SK-N-SH (cell line): ENCODE measurements at regions not wholly inside any gene's neighbourhood (a gene's known extent, or its start where the extent isn't known, plus 50 kb on each side); places are given as distances from the start of the nearest gene placed in this dataset.

Experiments
- CTCF ChIA-PET: fragments of 300-600, 350-600 bp; formaldehyde crosslinking; extraction: SDS; loops from one replicate; lab custom pipeline; 2021; lab: Yijun Ruan, JAX
- POLR2A ChIA-PET: fragments of 350-600 bp; sonication (Branson Sonifier 250); formaldehyde crosslinking; extraction: SDS; loops from one replicate; lab custom pipeline; 2020; ENCODE audit warnings: antibody characterized with exemption, inconsistent platforms; lab: Yijun Ruan, JAX
- DNase-seq: peaks from one replicate; pipeline ENCODE4 v3.0.0; 2012
- H2AFZ ChIP-seq: fragments of 200-600 bp; sonication (generic); 2 replicates; pipeline ENCODE4 v1.8.1; 2016; ENCODE audit warnings: antibody characterized with exemption, mild to moderate bottlenecking, low read depth
- H3F3A ChIP-seq: fragments of 200-600 bp; sonication (generic); replicated peaks from 2 replicates; pipeline ENCODE3; 2016; ENCODE audit warnings: antibody characterized with exemption, mild to moderate bottlenecking; ENCODE audit not compliant: insufficient read depth
- H3K27ac ChIP-seq, 2 experiments: fragments of 200-500 bp in 1 of 2; fragments of 200-600 bp in 1 of 2; sonication (Bioruptor generic) in 1 of 2; sonication (generic), shearing (Covaris generic) in 1 of 2; 2 replicates each; pipeline versions ENCODE4 v1.5.1 to v1.6.1; 2014 to 2016; ENCODE audit warnings: low read depth in 2 of 2, inconsistent platforms in 1 of 2, low read length in 1 of 2, mild to moderate bottlenecking in 1 of 2, mixed read lengths in 1 of 2
- H3K27me3 ChIP-seq: fragments of 200-600 bp; sonication (generic), shearing (Covaris generic); 2 replicates; pipeline ENCODE4 v1.6.1; 2016; ENCODE audit warnings: mixed run types; ENCODE audit not compliant: insufficient read depth
- H3K36me3 ChIP-seq, 2 experiments: fragments of 200-500 bp in 1 of 2; fragments of 200-600 bp in 1 of 2; sonication (Bioruptor generic) in 1 of 2; sonication (generic) in 1 of 2; replicated peaks in 1 of 2; 2 replicates each; pipeline versions ENCODE3 to v1.5.1; 2014 to 2016; ENCODE audit warnings: low read length in 1 of 2, mild to moderate bottlenecking in 1 of 2; ENCODE audit not compliant: insufficient read depth in 2 of 2, control insufficient read depth in 1 of 2
- H3K4me1 ChIP-seq, 2 experiments: fragments of 200-500 bp in 1 of 2; fragments of 200-600 bp in 1 of 2; sonication (Bioruptor generic) in 1 of 2; sonication (generic), shearing (Covaris generic) in 1 of 2; 2 replicates each; pipeline versions ENCODE4 v1.5.1 to v1.6.1; 2014 to 2016; ENCODE audit warnings: low read depth in 1 of 2, low read length in 1 of 2, mixed run types in 1 of 2; ENCODE audit not compliant: insufficient read depth in 2 of 2, control insufficient read depth in 1 of 2
- H3K4me2 ChIP-seq: fragments of 200-600 bp; sonication (generic), shearing (Covaris generic); 2 replicates; pipeline ENCODE4 v1.6.1; 2017; ENCODE audit warnings: mixed run types
- H3K4me3 ChIP-seq, 2 experiments: fragments of 200-500 bp in 1 of 2; fragments of 200-600 bp in 1 of 2; sonication (Bioruptor generic) in 1 of 2; sonication (generic), shearing (Covaris generic) in 1 of 2; 2 replicates each; pipeline versions ENCODE4 v1.5.1 to v1.8.1; 2014 to 2016; ENCODE audit warnings: low read depth in 2 of 2, inconsistent platforms in 1 of 2, low read length in 1 of 2, mild to moderate bottlenecking in 1 of 2, mixed read lengths in 1 of 2, moderate library complexity in 1 of 2
- H3K79me2 ChIP-seq: fragments of 200-600 bp; sonication (generic); 2 replicates; pipeline ENCODE4 v1.8.1; 2017; ENCODE audit warnings: mild to moderate bottlenecking; ENCODE audit not compliant: insufficient read depth
- H3K9ac ChIP-seq: fragments of 200-600 bp; sonication (generic); 2 replicates; pipeline ENCODE4 v1.6.1; 2017; ENCODE audit warnings: mixed run types
- H3K9me2 ChIP-seq: fragments of 200-600 bp; sonication (generic); 2 replicates; pipeline ENCODE4 v1.6.1; 2017; ENCODE audit warnings: mixed run types
- H3K9me3 ChIP-seq: fragments of 200-600 bp; sonication (generic); 2 replicates; pipeline ENCODE4 v1.6.1; 2017; ENCODE audit warnings: mixed run types, mild to moderate bottlenecking, moderate library complexity
- H4K20me1 ChIP-seq: fragments of 200-600 bp; sonication (generic); 2 replicates; pipeline ENCODE4 v1.6.1; 2017; ENCODE audit warnings: mild to moderate bottlenecking, mixed run types; ENCODE audit not compliant: insufficient read depth
- CHD2 ChIP-seq: fragments of 150-350 bp; IDR thresholded peaks from 2 replicates; pipeline ENCODE4 v1.6.1; 2018; ENCODE audit warnings: low read length; ENCODE audit not compliant: partially characterized antibody
- EZH2phosphoT487 ChIP-seq: fragments of 200-600 bp; sonication (generic); IDR thresholded peaks from 2 replicates; pipeline ENCODE4 v1.6.1; 2017; ENCODE audit warnings: low read depth, mixed run types, mild to moderate bottlenecking, antibody characterized with exemption, moderate library complexity, borderline replicate concordance
- FOSL2 ChIP-seq: IDR thresholded peaks from 2 replicates; pipeline ENCODE4 v1.4.0; 2012; ENCODE audit warnings: low read depth, mild to moderate bottlenecking, moderate library complexity, borderline replicate concordance
- FOXJ3 ChIP-seq: sonication (generic); formaldehyde crosslinking; IDR thresholded peaks from 2 replicates; pipeline ENCODE4 v1.5.1; 2020; ENCODE audit warnings: mild to moderate bottlenecking, missing genetic modification reagents
- FOXM1 ChIP-seq: IDR thresholded peaks from 2 replicates; pipeline ENCODE4 v1.4.0; 2012; ENCODE audit warnings: low read depth, mild to moderate bottlenecking
- GABPA ChIP-seq: IDR thresholded peaks from 2 replicates; pipeline ENCODE4 v1.4.0; 2012; ENCODE audit warnings: low read depth, mild to moderate bottlenecking
- GATA2 ChIP-seq: sonication (generic); formaldehyde crosslinking; IDR thresholded peaks from 2 replicates; pipeline ENCODE4 v1.5.0; 2020; ENCODE audit warnings: mild to moderate bottlenecking, missing genetic modification reagents
- JUND ChIP-seq: IDR thresholded peaks from 2 replicates; pipeline ENCODE4 v1.4.0; 2012
- MAX ChIP-seq: IDR thresholded peaks from 2 replicates; pipeline ENCODE4 v1.4.0; 2012; ENCODE audit warnings: low read depth
- MEF2A ChIP-seq: IDR thresholded peaks from 2 replicates; pipeline ENCODE4 v1.4.0; 2012; ENCODE audit warnings: low read depth, borderline replicate concordance
- MXI1 ChIP-seq: IDR thresholded peaks from 2 replicates; pipeline ENCODE4 v1.6.1; 2012; ENCODE audit warnings: mild to moderate bottlenecking, low read depth, low read length, improper control_type of control experiment
- POLR2AphosphoS5 ChIP-seq: IDR thresholded peaks from 2 replicates; pipeline ENCODE4 v1.6.1; 2012; ENCODE audit warnings: low read depth, low read length
- RAD21 ChIP-seq: IDR thresholded peaks from 2 replicates; pipeline ENCODE4 v1.6.1; 2012; ENCODE audit warnings: mild to moderate bottlenecking, low read length
- RXRA ChIP-seq: IDR thresholded peaks from 2 replicates; pipeline ENCODE4 v1.4.0; 2012; ENCODE audit warnings: low read depth, mild to moderate bottlenecking, borderline replicate concordance
- SIN3A ChIP-seq: IDR thresholded peaks from 2 replicates; pipeline ENCODE4 v1.6.1; 2012; ENCODE audit warnings: low read depth, mild to moderate bottlenecking, low read length, moderate library complexity, borderline replicate concordance
- TCF12 ChIP-seq: IDR thresholded peaks from 2 replicates; pipeline ENCODE4 v1.4.0; 2012
- USF2 ChIP-seq: fragments of 150-350 bp; IDR thresholded peaks from 2 replicates; pipeline ENCODE4 v1.6.1; 2017; ENCODE audit warnings: antibody characterized with exemption, low read length, low read depth, borderline replicate concordance
- WGBS: methylation state at CpG from one replicate; pipeline ENCODE4 v1.1.6; 2017; ENCODE audit warnings: low lambda C conversion rate; 5-methylcytosine and 5-hydroxymethylcytosine counted together
- TF ChIP-seq, protein P1 (sequence below): IDR thresholded peaks from 2 replicates; pipeline ENCODE4; 2012
- TF ChIP-seq, protein P2 (sequence below): fragments of 150-350 bp; IDR thresholded peaks from 2 replicates; pipeline ENCODE4 v1.6.1; 2016; ENCODE audit warnings: mild to moderate bottlenecking, low read depth, low read length

- TF ChIP-seq MXI1 = no peak
These were observed 148.2 kb downstream of the COX7C start (continued) for GRCh38 chr5:86765778-86766502.

GRCh38 chr5:86768699-86769202 is 151.0 kb downstream of the COX7C start:
- 0% methylated on average over 2 of the region's 2 CpGs for WGBS
- H3K9me3 ChIP-seq = no peaks in the 10 kb centered on the region
- no peak overlapping the region for H2AFZ ChIP-seq
- no peaks in the 10 kb centered on the region for H3K27me3 ChIP-seq
- no peaks in the 10 kb centered on the region for H4K20me1 ChIP-seq
- H3K79me2 ChIP-seq = no peaks in the 10 kb centered on the region
- no peaks in the 10 kb centered on the region for H3K36me3 ChIP-seq
- H3K9me2 ChIP-seq = peaks cover 3% of the 10 kb centered on the region; the same call in 1 of the 2 replicates
- DNase-seq = no peak
- H3F3A ChIP-seq = no peaks in the 10 kb centered on the region
- H3K9ac ChIP-seq = no peak overlapping the region
- H3K27ac ChIP-seq = no peak overlapping the region
- no peak overlapping the region for H3K4me3 ChIP-seq
- no peaks in the 10 kb centered on the region for H3K4me1 ChIP-seq
- no peak for TF ChIP-seq FOSL2
- TF ChIP-seq RAD21 = no peak
- no peak for TF ChIP-seq POLR2AphosphoS5
- TF ChIP-seq JUND = no peak
- TF ChIP-seq GATA2 (CRISPR knock-in tag) = no peak
- TF ChIP-seq MAX = no peak
- no peak for TF ChIP-seq MXI1
- no peak for TF ChIP-seq GABPA
- TF ChIP-seq, protein P1, sequence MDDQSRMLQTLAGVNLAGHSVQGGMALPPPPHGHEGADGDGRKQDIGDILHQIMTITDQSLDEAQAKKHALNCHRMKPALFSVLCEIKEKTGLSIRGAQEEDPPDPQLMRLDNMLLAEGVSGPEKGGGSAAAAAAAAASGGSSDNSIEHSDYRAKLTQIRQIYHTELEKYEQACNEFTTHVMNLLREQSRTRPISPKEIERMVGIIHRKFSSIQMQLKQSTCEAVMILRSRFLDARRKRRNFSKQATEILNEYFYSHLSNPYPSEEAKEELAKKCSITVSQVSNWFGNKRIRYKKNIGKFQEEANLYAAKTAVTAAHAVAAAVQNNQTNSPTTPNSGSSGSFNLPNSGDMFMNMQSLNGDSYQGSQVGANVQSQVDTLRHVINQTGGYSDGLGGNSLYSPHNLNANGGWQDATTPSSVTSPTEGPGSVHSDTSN = no peak
- TF ChIP-seq RXRA = no peak
- TF ChIP-seq EZH2phosphoT487 = no peak
- no peak for TF ChIP-seq CHD2
- TF ChIP-seq SIN3A = no peak
- TF ChIP-seq, protein P2, sequence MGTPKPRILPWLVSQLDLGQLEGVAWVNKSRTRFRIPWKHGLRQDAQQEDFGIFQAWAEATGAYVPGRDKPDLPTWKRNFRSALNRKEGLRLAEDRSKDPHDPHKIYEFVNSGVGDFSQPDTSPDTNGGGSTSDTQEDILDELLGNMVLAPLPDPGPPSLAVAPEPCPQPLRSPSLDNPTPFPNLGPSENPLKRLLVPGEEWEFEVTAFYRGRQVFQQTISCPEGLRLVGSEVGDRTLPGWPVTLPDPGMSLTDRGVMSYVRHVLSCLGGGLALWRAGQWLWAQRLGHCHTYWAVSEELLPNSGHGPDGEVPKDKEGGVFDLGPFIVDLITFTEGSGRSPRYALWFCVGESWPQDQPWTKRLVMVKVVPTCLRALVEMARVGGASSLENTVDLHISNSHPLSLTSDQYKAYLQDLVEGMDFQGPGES = no peak
- no peak for TF ChIP-seq USF2
- TF ChIP-seq FOXM1 = no peak
- no peak for TF ChIP-seq FOXJ3 (CRISPR knock-in tag)
- no peak for TF ChIP-seq MEF2A
- TF ChIP-seq TCF12 = no peak
- no peak overlapping the region for H3K4me2 ChIP-seq
- CTCF ChIA-PET = no interaction called here
- POLR2A ChIA-PET = no interaction called here
